LHCN-M2 (cell line): ENCODE measurements at regions not wholly inside any gene's neighbourhood (a gene's known extent, or its start where the extent isn't known, plus 50 kb on each side); places are given as distances from the start of the nearest gene placed in this dataset.
"Not testable (repeated sequence)": the region's sequence is repeated elsewhere in the genome, so short reads cannot be mapped to it uniquely, and the experiment has no call there.

Source experiments
- DNase-seq: peaks from one replicate; pipeline ENCODE4 v3.0.0-alpha.2; 2012; ENCODE audit warnings: low read depth

DNA sequence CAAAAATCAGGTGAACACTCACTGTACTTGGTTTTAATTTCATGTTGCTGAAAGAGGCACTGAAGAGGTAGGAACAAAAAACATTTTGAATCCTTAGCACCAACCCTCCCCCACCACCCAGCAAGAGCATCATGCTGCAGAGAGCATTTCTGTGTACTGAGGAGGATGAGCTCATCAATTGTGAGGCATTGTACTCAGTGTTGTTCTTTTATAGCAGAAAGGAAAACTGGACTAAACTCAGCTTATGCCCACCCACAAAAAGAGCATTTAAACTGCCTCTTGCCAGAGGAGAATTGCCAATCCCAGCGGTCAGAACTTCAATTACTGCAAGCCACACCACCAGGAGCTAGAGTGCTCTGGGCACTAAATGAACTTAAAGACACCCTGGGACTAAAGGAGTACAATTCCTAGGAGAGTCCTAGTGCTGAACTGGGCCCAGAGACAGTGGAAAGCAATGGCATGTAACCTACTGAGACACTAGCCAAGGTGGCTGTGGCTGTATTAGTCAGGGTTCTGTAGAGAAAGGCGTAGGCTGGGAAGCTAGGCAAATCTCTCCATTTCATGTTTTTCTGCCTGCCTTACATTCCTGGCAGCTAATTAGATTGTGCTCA is 280.7 kb upstream of the KLHL4 start:
- DNase-seq, result no peak

DNA sequence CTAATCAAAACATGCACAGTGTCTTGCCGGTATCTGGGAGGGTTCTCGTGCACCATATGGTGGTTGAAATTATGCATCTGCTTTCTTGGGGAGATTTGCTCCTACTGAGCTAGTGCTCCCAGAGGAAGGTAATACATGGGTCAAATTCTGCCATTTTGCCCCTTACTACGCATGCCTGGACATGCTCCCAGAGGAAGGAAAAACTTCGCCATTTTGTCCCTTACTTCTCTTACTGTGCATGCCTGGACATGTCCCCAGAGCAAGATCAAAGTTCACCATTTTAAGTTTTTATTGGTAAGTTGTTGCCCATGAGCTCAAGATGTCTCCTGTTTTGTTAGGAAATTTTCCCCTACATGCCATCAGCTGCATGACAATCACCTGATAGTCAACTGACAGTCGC is 252.1 kb upstream of the KLHL4 start:
- peak; percentile 0 for DNase-seq

DNA sequence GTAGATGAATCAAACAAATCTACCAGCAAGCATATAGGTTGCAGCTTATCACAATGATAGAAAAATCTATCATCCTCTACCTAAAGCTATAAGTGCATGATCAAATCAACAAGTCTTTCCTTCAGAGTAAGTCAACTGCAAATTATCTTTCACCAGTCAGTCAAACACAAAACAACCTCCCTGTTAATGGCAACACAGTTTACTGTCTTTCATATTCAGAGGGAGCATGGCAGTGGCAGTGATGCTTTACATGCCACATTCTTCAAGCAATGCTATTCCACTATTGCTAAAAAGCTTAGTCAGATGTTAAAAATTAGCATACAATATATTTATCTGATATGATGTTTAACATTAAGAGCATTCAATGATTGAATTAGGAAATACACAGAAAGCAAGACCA is 245.1 kb upstream of the KLHL4 start:
- DNase-seq, result no peak

DNA sequence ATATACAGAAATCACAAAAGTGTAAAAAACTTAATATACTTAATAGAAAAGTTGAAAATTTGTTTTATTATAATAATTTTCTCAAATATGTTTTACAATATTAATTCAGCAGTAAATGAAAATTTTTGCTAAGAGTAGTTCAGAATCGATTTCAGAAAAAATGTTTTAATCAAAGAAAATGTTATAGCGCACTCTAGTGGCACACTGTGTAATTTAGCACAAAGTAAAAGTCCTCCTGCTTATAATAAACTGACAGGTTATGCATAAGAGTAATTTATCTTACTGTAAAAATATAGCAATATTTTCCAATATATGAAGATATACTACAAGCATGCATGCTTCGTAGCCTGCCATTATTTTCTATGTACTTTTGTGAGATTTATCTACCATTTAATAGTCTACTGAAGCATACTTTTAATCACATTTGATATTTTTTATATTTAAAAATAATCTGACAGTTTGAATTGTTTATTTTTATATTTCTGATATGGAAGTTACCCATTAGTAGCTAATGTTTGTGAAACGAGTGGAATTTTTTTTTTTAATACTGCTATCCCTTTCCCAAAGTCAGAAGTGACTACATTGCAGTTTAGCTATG is 217.9 kb upstream of the KLHL4 start:
- peak; percentile 5 for DNase-seq

DNA sequence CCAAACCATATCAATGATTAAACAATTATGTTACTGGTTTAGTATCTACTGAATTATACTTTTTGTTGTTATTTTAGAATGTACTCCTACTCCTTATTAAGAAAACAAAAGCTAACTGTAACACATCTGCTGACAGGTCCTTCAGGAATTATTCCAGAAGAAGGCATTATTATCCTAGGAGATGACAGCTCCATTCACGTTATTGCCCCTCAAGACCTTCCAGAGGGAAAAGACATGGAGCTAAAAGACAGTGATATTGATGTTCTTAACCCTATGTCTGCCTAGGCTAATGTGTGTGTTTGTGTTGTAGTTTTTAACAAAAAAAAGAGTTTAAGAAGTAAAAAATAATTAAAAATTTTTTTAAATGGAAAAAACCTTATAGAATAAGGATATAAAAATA is 206.8 kb upstream of the KLHL4 start:
- DNase-seq, result no peak

DNA sequence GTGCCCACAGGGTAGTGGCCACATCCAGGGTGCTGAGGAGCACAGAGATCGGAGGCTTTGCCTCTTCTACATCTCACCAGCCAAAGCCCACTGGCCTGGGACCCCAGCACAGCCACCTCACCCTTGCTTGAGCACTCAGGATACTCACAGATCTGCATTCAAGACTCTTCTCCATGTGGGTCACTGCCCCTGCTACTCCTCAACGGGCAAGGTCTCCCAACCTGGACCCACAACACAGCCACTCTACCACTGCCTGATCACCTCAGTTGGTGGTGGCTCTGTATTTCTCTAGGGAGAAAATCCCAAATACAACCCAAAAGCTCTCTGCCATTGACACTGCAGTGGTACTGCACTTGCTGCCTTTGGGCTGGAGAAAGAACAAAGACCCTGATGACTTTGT is 190.3 kb upstream of the KLHL4 start:
- no peak for DNase-seq

DNA sequence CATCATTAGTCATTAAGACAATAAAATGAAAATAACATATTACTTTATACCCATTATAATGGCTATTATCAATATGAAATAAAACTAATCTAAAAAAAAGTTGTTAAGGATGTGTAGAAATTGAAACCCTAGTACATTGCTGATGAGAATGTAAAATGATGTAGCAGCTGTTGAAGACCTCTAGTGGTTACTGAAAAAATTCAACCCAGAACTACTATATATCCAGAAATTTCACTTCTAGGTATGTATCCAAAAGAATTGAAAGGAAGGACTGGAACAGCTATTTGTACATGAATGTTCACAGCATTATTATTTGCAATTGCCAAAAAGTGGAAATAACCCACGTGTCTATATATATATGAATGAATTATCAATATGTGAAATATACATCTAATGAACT is 180.3 kb upstream of the KLHL4 start:
- DNase-seq, result no peak

DNA sequence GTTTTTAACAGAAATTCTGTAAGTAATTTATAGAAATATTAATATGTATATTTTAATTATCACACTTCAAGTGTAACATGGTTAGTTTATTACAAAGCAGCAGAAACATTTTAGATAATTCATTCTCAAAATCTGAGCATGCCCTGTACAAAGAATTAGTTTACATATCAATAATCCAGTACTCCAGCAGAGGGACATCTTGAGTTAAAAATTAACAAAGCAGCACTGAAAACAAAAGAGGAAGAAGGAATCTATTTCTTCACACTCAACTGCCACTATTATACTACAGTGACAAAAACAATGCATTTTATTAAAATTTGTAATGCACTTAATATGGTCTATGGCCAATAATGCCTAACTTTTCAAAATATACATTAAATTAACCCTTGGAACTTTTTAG is 179.1 kb upstream of the KLHL4 start:
- DNase-seq, result peak; percentile 36

DNA sequence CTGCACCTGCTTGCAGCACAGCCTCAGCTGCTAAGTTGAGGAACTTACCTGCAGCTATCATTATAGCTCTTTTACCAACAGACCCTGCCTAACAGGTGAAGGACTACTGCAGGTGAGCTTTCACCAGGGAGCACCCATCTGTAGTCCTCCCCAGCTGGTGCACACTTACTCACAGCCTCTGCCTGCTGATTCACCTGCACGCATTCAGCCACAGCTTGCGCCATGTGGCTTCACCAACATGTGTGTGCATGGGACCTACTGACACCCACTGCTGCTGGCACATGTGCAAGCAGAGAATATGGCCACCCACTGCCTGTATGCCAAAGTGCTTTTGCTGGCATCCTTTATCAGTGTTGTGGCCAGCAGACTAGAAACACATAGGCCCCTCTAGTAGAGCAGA is 146.7 kb upstream of the KLHL4 start:
- DNase-seq, result no peak

DNA sequence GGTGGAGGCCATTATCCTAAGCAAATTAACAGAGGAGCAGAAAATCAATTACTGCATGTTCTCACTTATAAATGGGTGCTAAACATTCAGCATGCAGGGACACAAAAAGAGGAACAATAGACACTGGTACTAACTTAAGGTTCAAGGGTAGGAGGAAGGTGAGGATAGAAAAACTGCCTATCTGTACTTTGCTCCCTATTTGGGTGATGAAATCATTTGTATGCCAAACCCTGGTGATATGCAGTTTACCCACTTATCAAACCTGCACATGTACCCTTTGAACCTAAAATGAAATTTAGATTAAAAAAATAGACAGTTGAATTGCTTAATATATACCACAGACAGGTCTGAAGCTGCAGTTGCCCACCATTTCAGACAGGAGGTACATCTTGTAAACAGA is 143.3 kb upstream of the KLHL4 start:
- DNase-seq, result no peak

DNA sequence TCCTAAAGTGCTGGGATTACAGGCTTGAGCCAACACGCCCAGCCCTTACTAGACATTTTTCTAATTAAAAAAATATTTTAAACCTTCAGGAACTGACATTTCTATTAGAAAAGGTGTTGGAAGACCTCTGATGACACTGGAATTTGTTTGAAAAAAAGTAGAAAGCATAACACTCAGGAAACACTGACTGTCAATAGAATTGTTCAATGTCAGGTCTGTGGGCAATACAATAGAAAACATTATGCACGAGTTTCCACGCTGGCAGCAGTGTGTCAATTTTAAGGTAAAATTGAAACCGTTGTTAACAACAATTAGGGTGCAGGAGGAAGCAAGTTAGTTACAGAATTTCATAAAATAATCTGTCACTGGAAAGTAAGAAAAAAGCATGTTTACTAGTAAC is 140.7 kb upstream of the KLHL4 start:
- DNase-seq, result no peak

DNA sequence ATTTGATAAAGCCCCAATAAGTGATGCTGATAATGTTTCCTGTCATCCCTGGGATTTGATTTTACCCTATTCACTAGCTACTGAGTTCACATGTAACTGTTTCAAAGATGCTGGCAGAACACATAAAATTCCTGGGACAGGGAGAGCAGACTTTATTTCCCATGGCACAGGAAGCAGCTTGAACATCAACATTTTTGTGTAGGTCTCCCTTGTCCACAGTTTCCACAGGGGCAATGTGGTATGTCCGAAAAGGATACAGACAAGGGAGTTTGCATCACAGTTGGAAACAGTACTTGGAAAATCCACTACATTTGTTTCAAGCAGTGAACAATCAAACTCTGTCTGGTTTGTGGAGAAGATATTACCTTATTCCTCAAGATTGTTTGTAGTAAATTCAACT is 129.2 kb upstream of the KLHL4 start:
- DNase-seq, result no peak

DNA sequence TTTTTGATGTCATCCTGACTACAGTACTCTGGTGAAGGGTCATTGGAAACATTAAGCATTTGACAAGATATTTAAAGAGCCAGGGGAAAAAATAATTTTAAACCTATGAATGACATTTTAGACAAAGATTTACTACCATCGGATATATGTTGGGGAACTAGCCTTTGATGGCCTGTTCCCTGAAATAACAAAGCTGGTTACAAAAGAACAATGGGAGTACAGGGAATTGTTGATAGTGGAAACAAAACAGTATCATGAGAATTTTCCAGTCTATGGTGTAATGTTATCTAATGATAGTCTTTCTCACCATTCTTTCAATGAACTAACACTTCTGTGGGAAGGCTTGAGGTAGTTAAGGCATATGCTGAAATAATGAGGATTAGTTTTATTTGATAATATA is 125.9 kb upstream of the KLHL4 start:
- DNase-seq, result no peak

DNA sequence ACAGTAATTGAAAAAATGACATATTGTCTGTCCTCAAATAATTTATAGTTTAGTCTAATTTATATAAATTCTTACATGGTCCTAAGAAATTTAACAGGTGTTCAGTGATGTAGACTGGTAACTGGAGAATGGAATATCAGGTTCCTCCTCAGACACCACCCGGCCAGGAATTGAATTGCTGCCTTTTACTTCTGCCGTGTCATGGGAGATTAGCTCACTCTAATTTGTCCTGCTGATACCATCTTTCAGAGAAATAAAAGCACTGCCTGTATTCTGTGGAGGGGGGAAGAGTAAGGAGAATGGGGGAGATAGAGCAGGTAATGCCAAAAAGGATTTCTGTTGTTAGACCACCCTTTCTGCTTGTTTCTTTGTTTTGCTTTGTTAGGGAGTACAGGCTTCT is 125.2 kb upstream of the KLHL4 start:
- DNase-seq, result peak; percentile 4

DNA sequence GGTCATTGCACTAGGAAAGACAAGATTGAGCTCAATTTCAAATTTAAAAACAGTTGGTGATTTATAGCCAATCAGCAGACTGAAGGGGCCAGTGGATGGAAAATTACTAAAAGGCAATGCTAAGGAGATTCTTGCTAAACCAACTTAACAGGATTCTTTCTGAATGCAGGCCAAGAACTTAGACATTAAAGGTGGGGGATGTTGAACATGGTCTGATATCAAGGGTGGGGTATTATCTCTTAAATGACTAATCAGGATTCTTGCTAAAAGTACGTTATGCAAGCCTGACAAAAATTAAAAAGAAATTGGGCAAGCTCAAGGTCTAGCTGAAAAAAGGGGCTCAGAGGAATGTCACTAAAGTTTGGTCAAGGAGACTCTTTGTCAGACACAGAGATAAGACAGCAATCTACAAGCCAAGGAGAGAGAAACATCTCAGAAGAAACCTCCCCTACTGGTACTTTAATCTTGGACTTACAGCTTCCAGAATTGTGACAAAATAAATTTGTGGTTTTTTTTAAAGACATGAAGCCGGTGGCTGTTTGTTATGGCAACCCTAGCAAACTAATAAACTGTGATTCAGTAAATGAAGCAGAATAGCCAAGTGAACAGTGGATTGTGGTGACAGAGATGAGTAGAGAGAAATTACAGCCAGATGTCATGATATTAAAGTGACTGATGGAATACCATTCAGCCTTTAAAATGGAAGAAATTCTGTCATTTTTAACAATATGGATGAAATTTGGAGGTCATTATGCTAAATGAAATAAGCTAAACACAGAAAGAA is 120.3 kb upstream of the KLHL4 start:
- peak; percentile 28 for DNase-seq

DNA sequence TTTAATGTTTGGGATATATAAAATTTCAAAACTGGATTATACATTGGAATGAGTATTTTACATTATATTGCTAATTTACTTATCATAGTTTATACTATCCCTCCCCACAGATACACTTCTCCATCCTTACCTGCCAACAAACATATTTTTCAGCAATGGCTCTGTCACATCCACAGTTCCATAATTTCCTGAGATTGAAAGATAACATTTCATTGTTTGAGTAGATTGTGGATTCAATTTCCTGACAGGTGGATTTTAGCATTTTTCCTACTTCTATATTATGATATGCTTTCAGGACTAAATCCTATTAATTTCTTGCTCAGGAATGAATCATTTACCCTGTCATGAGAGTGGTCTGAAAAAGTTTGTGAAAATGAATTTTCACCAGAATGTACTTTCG is 115.3 kb upstream of the KLHL4 start:
- no peak for DNase-seq

DNA sequence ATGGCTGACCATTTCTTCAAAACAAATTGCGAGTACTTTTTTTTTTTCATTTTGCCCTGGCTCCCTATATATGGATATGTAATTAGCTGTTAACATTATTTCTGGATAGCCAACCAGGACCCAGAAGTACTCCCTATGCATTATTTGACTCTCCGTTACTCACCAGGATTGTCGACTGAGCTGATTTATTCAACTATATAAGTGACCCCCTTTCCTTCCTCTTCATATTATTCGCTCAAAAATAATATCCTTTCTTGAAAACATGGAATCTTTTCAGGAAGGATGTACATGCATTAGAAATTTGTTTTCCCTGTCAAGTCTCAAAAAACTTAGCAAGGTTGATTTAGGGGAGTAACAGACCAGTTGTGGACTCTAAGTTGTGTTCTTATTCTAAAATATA is 114.1 kb upstream of the KLHL4 start:
- DNase-seq, result no peak

DNA sequence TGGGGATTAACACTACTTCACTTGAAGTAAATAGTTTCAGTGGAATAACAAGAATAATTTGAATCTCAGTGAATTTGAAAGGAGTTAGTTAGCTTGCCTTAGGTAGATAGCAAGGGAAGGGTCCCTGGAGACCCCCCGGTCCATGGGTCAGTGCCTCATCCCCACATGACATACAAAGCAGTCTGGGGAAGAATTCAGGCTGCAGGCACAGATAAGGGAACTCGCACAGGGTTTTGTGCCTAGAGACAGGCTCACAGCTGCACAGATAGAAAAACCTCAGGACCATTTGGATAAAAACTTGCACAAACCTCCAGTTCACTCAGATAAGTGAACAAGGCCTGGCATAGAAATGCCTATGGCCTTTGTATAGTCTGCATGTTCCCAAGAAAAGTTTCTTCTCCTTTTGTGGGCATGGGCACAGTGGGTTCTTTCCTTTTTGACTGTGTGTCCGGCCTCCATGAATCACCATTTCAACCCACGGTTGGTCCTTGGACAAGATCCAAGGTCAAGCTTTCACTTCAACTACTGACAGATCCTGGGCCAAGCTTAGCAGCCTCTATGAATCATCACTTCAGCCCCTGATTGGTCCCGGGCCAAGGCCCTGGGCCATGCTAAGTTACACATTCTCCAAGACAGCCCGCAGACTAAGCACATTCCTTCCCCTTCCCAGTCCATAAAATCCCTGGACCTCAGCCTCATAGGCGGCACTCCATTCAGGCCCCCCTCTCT is 108.3 kb upstream of the KLHL4 start:
- peak; percentile 94 for DNase-seq

DNA sequence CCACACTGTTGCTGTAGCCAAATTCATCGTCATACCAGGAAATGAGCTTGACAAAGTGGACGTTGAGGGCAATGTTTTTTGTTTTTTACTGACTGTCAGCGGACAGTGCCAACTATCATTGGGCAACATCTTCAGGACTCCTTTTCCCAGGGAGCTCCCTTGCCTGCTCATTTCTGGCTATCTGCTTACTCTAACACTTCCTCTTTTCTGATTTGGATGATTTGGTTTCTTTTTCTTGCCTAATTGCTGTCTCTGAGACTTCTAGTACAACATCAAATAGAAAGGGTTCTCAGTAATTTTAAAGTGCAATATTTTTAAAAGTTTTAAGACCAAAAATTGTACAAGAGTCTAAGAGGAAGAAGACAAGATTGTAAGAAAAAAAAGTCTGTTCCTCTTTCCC is 92.0 kb upstream of the KLHL4 start:
- DNase-seq, result no peak

DNA sequence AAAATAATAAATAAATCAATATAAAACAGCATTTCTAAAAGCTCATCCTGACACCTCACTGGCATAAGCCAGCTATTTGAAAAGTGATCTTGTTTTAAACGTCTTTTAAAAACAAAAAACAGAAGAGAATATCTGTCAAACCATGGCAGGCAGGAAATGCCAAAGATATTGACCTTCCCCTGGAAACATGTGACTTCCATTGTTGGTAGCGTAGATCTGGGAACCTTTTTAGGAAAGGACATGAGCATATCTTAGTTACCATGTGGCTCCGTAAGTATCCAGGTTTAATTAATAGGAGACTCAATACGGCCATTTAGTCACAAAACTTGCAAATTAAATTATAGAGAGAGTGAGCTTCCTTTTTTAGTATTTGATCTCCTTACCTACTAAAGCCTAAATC is 83.0 kb upstream of the KLHL4 start:
- no peak for DNase-seq

DNA sequence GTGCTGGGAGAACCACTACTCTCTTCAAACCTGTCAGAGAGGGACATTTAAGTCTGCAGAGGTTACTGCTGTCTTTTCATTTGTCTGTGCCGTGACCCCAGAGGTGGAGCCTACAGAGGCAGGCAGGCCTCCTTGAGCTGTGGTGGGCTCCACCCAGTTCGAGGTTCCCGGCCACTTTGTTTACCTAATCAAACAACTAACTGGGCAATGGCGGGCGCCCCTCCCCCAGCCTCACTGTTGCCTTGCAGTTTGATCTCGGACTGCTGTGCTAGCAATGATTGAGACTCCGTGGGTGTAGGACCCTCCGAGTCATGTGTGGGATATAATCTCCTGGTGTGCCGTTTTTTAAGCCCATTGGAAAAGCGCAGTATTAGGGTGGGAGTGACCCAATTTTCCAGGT is 69.0 kb upstream of the KLHL4 start:
- DNase-seq, result not testable (repeated sequence)

DNA sequence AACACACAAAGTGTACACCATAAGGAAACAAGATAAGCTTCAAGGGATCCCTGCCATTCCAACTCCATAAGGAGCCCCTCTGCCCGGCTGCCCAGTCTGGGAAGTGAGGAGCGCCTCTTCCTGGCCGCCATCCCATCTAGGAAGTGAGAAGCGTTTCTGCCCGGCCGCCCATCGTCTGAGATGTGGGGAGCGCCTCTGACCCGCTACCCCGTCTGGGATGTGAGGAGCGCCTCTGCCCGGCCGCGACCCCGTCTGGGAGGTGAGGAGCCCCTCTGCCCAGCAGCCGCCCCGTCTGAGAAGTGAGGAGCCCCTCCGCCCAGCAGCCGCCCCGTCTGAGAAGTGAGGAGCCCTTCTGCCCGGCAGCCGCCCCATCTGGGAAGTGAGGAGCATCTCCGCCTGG is 51.8 kb upstream of the KLHL4 start:
- not testable (repeated sequence) for DNase-seq
